ENCODE measurements at regions not wholly inside any gene's neighbourhood (a gene's known extent, or its start where the extent isn't known, plus 50 kb on each side); places are given as distances from the start of the nearest gene placed in this dataset.

- H3K36me3 ChIP-seq (ENCODE audit: control insufficient read depth in 1 of 2, insufficient read depth in 2 of 2, low read length in 2 of 2), result no peaks in the 10 kb centered on the region
- no peaks in the 10 kb centered on the region for H4K20me1 ChIP-seq (ENCODE audit: insufficient read depth)
- ChIA-PET POLR2A (no interaction called here), CTCF (no interaction called here), RAD21 (ENCODE audit: low non-redundant PET in 1 of 2, low total read pairs in 2 of 2, uncharacterized antibody in 2 of 2, unreplicated experiment in 2 of 2) (no interaction called here)
- intact Hi-C loops (cut with micrococcal nuclease), result no loop called here
- H3K9me2 ChIP-seq (ENCODE audit: insufficient read depth), result no peaks in the 10 kb centered on the region
- H3K27me3 ChIP-seq (ENCODE audit: insufficient read depth, low read length), result peaks cover 13% of the 10 kb centered on the region; the same call in 1 of the 2 replicates
- BruUV-seq (replicated peaks), result no TSS peak
- H3K27ac ChIP-seq (ENCODE audit: low read depth, low read length), result no peak overlapping the region
- no peak overlapping the region for H3K4me3 ChIP-seq (replicated peaks in 1 of 2; ENCODE audit: low read depth in 1 of 2, low read length in 2 of 2)
- no peaks in the 10 kb centered on the region for H3K79me2 ChIP-seq (ENCODE audit: insufficient read depth, low read length)
- H3K4me1 ChIP-seq (ENCODE audit: control insufficient read depth in 1 of 2, insufficient read depth in 2 of 2, low read length in 2 of 2), result no peaks in the 10 kb centered on the region
- no peak for ATAC-seq
- no peaks in the 10 kb centered on the region for H3K9me3 ChIP-seq (ENCODE audit: control insufficient read depth in 1 of 2, insufficient read depth in 1 of 2, low read depth in 1 of 2, low read length in 2 of 2)
- no peak overlapping the region for H2AFZ ChIP-seq (ENCODE audit: low read depth, low read length, poor library complexity, severe bottlenecking)
- no peak for DNase-seq (ENCODE audit: low read depth, low spot score)
- no peak for TF ChIP-seq SIN3A (IDR thresholded peaks at IDR 0.05; ENCODE audit: low read depth)
- TF ChIP-seq EZH2phosphoT487 (IDR thresholded peaks at IDR 0.05; ENCODE audit: borderline replicate concordance), result no peak
- TF ChIP-seq POLR2AphosphoS5 (IDR thresholded peaks at IDR 0.05; ENCODE audit: low read depth, low read length), result no peak
- no peak for TF ChIP-seq SRF (IDR thresholded peaks at IDR 0.05; ENCODE audit: low read depth)
- no peak for TF ChIP-seq EZH2 (IDR thresholded peaks at IDR 0.05)
- no peak for TF ChIP-seq ELF1 (IDR thresholded peaks at IDR 0.05; ENCODE audit: borderline replicate concordance, low read depth)
- no peak for TF ChIP-seq REST (IDR thresholded peaks at IDR 0.05; ENCODE audit: low read depth)
- TF ChIP-seq CBX3 (IDR thresholded peaks at IDR 0.05; ENCODE audit: low read depth), result no peak
- no peak for TF ChIP-seq MAX (IDR thresholded peaks at IDR 0.05)
- TF ChIP-seq YY1 (IDR thresholded peaks at IDR 0.05; ENCODE audit: extremely low read depth, insufficient replicate concordance, low read depth, low read length), result no peak
- TF ChIP-seq ZFX (IDR thresholded peaks at IDR 0.05), result no peak
- no peak overlapping the region for H3K4me2 ChIP-seq (ENCODE audit: low read length)
- no peak overlapping the region for H3K9ac ChIP-seq (ENCODE audit: low read length)
These were observed 79.7 kb upstream of the SHISAL1 start for GRCh38 chr22:44392446-44392921.

All from HCT116 (cell line).